Neural crest cell (in vitro differentiated cells): ENCODE measurements at regions not wholly inside any gene's neighbourhood (a gene's known extent, or its start where the extent isn't known, plus 50 kb on each side); places are given as distances from the start of the nearest gene placed in this dataset.

Experiments used
- DNase-seq: peaks from one replicate; pipeline ENCODE4 v3.0.0; 2021; ENCODE audit warnings: low read depth, mixed read lengths, low spot score
- H3K27ac Mint-ChIP-seq: one replicate; pipeline ENCODE4 v1.8.0; 2021; ENCODE audit warnings: mild to moderate bottlenecking, mixed read lengths; ENCODE audit not compliant: unreplicated experiment
- H3K27me3 Mint-ChIP-seq: 2 replicates; pipeline ENCODE4 v1.8.0; 2021; ENCODE audit warnings: low read depth, mild to moderate bottlenecking, mixed read lengths
- H3K36me3 Mint-ChIP-seq: 2 replicates; pipeline ENCODE4 v1.8.0; 2021; ENCODE audit warnings: low read depth, mild to moderate bottlenecking, mixed read lengths
- H3K4me1 Mint-ChIP-seq: 2 replicates; pipeline ENCODE4 v1.8.0; 2021; ENCODE audit warnings: mixed read lengths
- H3K4me3 Mint-ChIP-seq: one replicate; pipeline ENCODE4 v1.8.0; 2021; ENCODE audit warnings: mild to moderate bottlenecking, mixed read lengths
- H3K9me3 Mint-ChIP-seq: 2 replicates; pipeline ENCODE4 v1.8.0; 2021; ENCODE audit warnings: mixed read lengths
- CTCF ChIP-seq: fragments of 200-600 bp; sonication (generic); conservative IDR thresholded peaks from 2 replicates; pipeline ENCODE4 v1.5.0; 2021; ENCODE audit warnings: antibody characterized with exemption, mild to moderate bottlenecking

- Mint-ChIP-seq H3K27me3 (no peaks in the 10 kb centered on the region), H3K36me3 (peaks cover 7% of the 10 kb centered on the region), H3K4me3 (no peak overlapping the region), H3K4me1 (peaks cover 16% of the 10 kb centered on the region), H3K27ac (no peak overlapping the region), H3K9me3 (peaks cover 18% of the 10 kb centered on the region)
- TF ChIP-seq CTCF: no peak
- no peak for DNase-seq
Observed at GRCh38 chr1:232239522-232239921, 390.4 kb downstream of the SIPA1L2 start.

GRCh38 chr1:232238009-232238408, 391.9 kb downstream of the SIPA1L2 start:
- Mint-ChIP-seq H3K4me1 (peaks cover 4% of the 10 kb centered on the region), H3K4me3 (no peak overlapping the region), H3K9me3 (peaks cover 18% of the 10 kb centered on the region), H3K27ac (peak overlapping the region; percentile 59), H3K27me3 (no peaks in the 10 kb centered on the region), H3K36me3 (peaks cover 4% of the 10 kb centered on the region)
- DNase-seq: no peak
- TF ChIP-seq CTCF: no peak

GRCh38 chr1:232227306-232227705, 402.6 kb downstream of the SIPA1L2 start:
- no peak overlapping the region for H3K4me3 Mint-ChIP-seq
- peaks cover 2% of the 10 kb centered on the region for H3K27me3 Mint-ChIP-seq
- no peak overlapping the region for H3K27ac Mint-ChIP-seq
- no peaks in the 10 kb centered on the region for H3K36me3 Mint-ChIP-seq
- H3K4me1 Mint-ChIP-seq: peaks cover 24% of the 10 kb centered on the region
- H3K9me3 Mint-ChIP-seq: no peaks in the 10 kb centered on the region
- no peak for TF ChIP-seq CTCF
- no peak for DNase-seq

- H3K9me3 Mint-ChIP-seq: no peaks in the 10 kb centered on the region
- H3K36me3 Mint-ChIP-seq: no peaks in the 10 kb centered on the region
- TF ChIP-seq CTCF: no peak
- H3K27me3 Mint-ChIP-seq: no peaks in the 10 kb centered on the region
- no peak overlapping the region for H3K4me3 Mint-ChIP-seq
- H3K4me1 Mint-ChIP-seq: peaks cover 24% of the 10 kb centered on the region
- no peak overlapping the region for H3K27ac Mint-ChIP-seq
- no peak for DNase-seq
Observed at GRCh38 chr1:232226197-232226712, 403.7 kb downstream of the SIPA1L2 start.

GRCh38 chr1:232225336-232226131, 404.4 kb downstream of the SIPA1L2 start:
- no peak overlapping the region for H3K4me3 Mint-ChIP-seq
- no peak overlapping the region for H3K27ac Mint-ChIP-seq
- H3K36me3 Mint-ChIP-seq: no peaks in the 10 kb centered on the region
- no peak for DNase-seq
- TF ChIP-seq CTCF: no peak
- no peaks in the 10 kb centered on the region for H3K9me3 Mint-ChIP-seq
- H3K4me1 Mint-ChIP-seq: peaks cover 24% of the 10 kb centered on the region
- no peaks in the 10 kb centered on the region for H3K27me3 Mint-ChIP-seq
